Caco-2 (cell line): ENCODE measurements at regions not wholly inside any gene's neighbourhood (a gene's known extent, or its start where the extent isn't known, plus 50 kb on each side); places are given as distances from the start of the nearest gene placed in this dataset.
A peak's percentile ranks its signal among the peaks of the same experiment; 100 is the strongest.

ENCODE experiments used
- BruUV-seq: library from RNA; stranded (reverse); fragments of 400-500 nt; replicated peaks from 2 replicates; lab custom pipeline; 2021; lab: Mats Ljungman, UMichigan
- CTCF ChIA-PET: fragments of 300-600 bp; sonication (Branson Sonifier 250); formaldehyde crosslinking; loops from one replicate; lab custom pipeline; 2022; ENCODE audit warnings: antibody characterized with exemption; lab: Charles Lee
- POLR2A ChIA-PET: fragments of 300-600 bp; sonication (Branson Sonifier 250); formaldehyde crosslinking; loops from one replicate; lab custom pipeline; 2022; ENCODE audit warnings: antibody characterized with exemption; lab: Charles Lee
- DNase-seq, 2 experiments: peaks; one replicate each; pipeline versions ENCODE4 v3.0.0 to v3.0.0-alpha.2; 2020 to 2022
- H3K27me3 ChIP-seq: replicated peaks from 2 replicates; pipeline ENCODE4 v1.6.0; 2011; ENCODE audit warnings: low read length; ENCODE audit not compliant: control insufficient read depth, insufficient read depth
- H3K36me3 ChIP-seq: 2 replicates; pipeline ENCODE4 v1.5.1; 2011; ENCODE audit warnings: low read length; ENCODE audit not compliant: control insufficient read depth, insufficient read depth
- H3K4me1 ChIP-seq: fragments of 250-450 bp; sonication (Bioruptor Pico); 2 replicates; pipeline ENCODE4 v1.5.1; 2020; ENCODE audit warnings: mild to moderate bottlenecking
- H3K4me3 ChIP-seq: 2 replicates; pipeline ENCODE4 v1.5.1; 2011; ENCODE audit warnings: low read depth, mild to moderate bottlenecking, control low read depth, low read length
- H3K9me3 ChIP-seq: fragments of 250-450 bp; sonication (Bioruptor Pico); 2 replicates; pipeline ENCODE4 v1.5.1; 2020; ENCODE audit warnings: mild to moderate bottlenecking, moderate library complexity
- H3K27ac Mint-ChIP-seq: one replicate; pipeline ENCODE4 v1.8.0; 2022; ENCODE audit warnings: mixed read lengths; ENCODE audit not compliant: unreplicated experiment
- H3K27me3 Mint-ChIP-seq: one replicate; pipeline ENCODE4 v1.8.0; 2022; ENCODE audit warnings: mixed read lengths; ENCODE audit not compliant: insufficient read depth, unreplicated experiment
- H3K36me3 Mint-ChIP-seq: one replicate; pipeline ENCODE4 v1.8.0; 2022; ENCODE audit warnings: mild to moderate bottlenecking, mixed read lengths; ENCODE audit not compliant: insufficient read depth, unreplicated experiment
- H3K4me1 Mint-ChIP-seq: one replicate; pipeline ENCODE4 v1.8.0; 2022; ENCODE audit warnings: low read depth, mixed read lengths; ENCODE audit not compliant: unreplicated experiment
- H3K4me3 Mint-ChIP-seq: one replicate; pipeline ENCODE4 v1.8.0; 2022; ENCODE audit warnings: mild to moderate bottlenecking, moderate library complexity, mixed read lengths; ENCODE audit not compliant: unreplicated experiment
- H3K9me3 Mint-ChIP-seq: one replicate; pipeline ENCODE4 v1.8.0; 2022; ENCODE audit warnings: mixed read lengths; ENCODE audit not compliant: unreplicated experiment
- CTCF ChIP-seq, 2 experiments: fragments of 200-600 bp in 1 of 2; IDR thresholded peaks; 1 replicate in 1 of 2; 2 replicates in 1 of 2; pipeline versions ENCODE4 v1.5.1 to v1.8.0; 2011 to 2022; ENCODE audit warnings: antibody characterized with exemption in 1 of 2, control low read depth in 1 of 2, inconsistent platforms in 1 of 2, low read depth in 1 of 2, low read length in 1 of 2, mild to moderate bottlenecking in 1 of 2, moderate library complexity in 1 of 2; ENCODE audit not compliant: insufficient read depth in 1 of 2, severe bottlenecking in 1 of 2, unreplicated experiment in 1 of 2
- intact Hi-C: fragments of 100-400 bp; cut with micrococcal nuclease; formaldehyde crosslinking; loops from one replicate; pipeline ENCODE4 v1.10.0; 2022; ENCODE audit not compliant: unreplicated experiment

- H3K27me3 Mint-ChIP-seq, result peaks cover 18% of the 10 kb centered on the region
- no peak overlapping the region for H3K4me3 ChIP-seq
- peaks cover 4% of the 10 kb centered on the region; the same call in 1 of the 2 replicates for H3K9me3 ChIP-seq
- H3K4me3 Mint-ChIP-seq, result no peak overlapping the region
- no peaks in the 10 kb centered on the region for H3K9me3 Mint-ChIP-seq
- H3K36me3 ChIP-seq, result no peaks in the 10 kb centered on the region
- no peak overlapping the region for H3K27ac Mint-ChIP-seq
- H3K4me1 Mint-ChIP-seq, result no peaks in the 10 kb centered on the region
- DNase-seq, result no peak
- no peaks in the 10 kb centered on the region; the same call in 1 of the 2 replicates for H3K27me3 ChIP-seq
- CTCF ChIA-PET, result no interaction called here
- BruUV-seq, result no TSS peak
- POLR2A ChIA-PET, result no interaction called here
- intact Hi-C loops, result no loop called here
- no peaks in the 10 kb centered on the region for H3K36me3 Mint-ChIP-seq
- no peak for TF ChIP-seq CTCF (IDR thresholded peaks at IDR 0.05; ENCODE audit: insufficient read depth in 1 of 2, low read depth in 1 of 2, low read length in 1 of 2, severe bottlenecking in 1 of 2, unreplicated experiment in 1 of 2)
- H3K4me1 ChIP-seq, result no peaks in the 10 kb centered on the region
Observed at GRCh38 chr11:11724994-11725393, 103.2 kb upstream of the GALNT18 start.

DNA sequence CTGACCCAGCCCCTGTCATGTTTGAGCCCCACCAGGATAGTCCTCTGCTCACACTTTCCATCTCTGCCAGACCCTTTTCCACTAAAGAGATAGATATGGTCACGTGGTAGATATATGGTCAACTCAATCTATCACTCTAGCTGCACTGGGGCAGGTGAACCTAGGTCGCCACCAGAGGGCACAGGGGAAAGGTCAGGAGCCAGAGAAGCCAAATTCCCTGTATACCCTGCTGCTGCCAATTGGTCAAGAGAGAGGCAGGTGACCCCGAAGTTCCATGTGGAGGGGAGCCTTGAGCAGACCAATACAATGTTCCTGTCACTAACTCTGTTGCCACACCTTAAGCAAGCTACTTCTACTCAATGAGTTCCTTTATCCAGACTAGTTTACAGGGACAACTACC, 101.1 kb upstream of the GALNT18 start:
- Mint-ChIP-seq H3K9me3 (no peaks in the 10 kb centered on the region), H3K4me3 (no peak overlapping the region), H3K27me3 (peaks cover 17% of the 10 kb centered on the region), H3K4me1 (no peaks in the 10 kb centered on the region), H3K27ac (no peak overlapping the region), H3K36me3 (no peaks in the 10 kb centered on the region)
- no TSS peak for BruUV-seq
- no peaks in the 10 kb centered on the region for H3K36me3 ChIP-seq
- no peak overlapping the region for H3K4me3 ChIP-seq
- H3K27me3 ChIP-seq, result no peaks in the 10 kb centered on the region; the same call in 1 of the 2 replicates
- CTCF ChIA-PET, result no interaction called here
- DNase-seq, result no peak
- POLR2A ChIA-PET, result no interaction called here
- no peaks in the 10 kb centered on the region for H3K4me1 ChIP-seq
- peaks cover 4% of the 10 kb centered on the region; the same call in 1 of the 2 replicates for H3K9me3 ChIP-seq
- intact Hi-C loops, result no loop called here
- peak in 1 of 2 experiments; percentile 5 for TF ChIP-seq CTCF (IDR thresholded peaks at IDR 0.05; ENCODE audit: insufficient read depth in 1 of 2, low read depth in 1 of 2, low read length in 1 of 2, severe bottlenecking in 1 of 2, unreplicated experiment in 1 of 2)

DNA sequence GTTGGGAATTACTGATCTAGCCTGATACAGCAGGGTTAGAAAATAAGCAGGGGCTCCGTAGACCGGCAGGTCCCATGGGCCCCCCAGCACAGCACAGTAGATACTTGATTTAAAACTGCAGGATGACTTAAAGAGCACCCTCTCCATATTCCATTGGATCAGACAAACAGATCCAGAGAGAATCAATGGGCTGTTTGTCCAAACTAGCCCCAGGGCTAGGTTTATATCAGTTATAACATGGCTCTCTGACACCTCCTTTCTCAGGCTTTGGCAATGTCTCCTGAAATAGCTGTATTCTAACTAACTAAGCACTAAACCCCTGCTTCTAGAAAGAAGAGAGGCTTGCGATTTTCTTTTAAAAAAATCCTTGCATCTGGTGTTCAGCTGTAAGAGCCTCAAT, 100.4 kb upstream of the GALNT18 start:
- no peak overlapping the region for H3K27ac Mint-ChIP-seq
- no peak for TF ChIP-seq CTCF (IDR thresholded peaks at IDR 0.05; ENCODE audit: insufficient read depth in 1 of 2, low read depth in 1 of 2, low read length in 1 of 2, severe bottlenecking in 1 of 2, unreplicated experiment in 1 of 2)
- intact Hi-C loops, result no loop called here
- H3K4me1 Mint-ChIP-seq, result no peaks in the 10 kb centered on the region
- H3K27me3 Mint-ChIP-seq, result peaks cover 17% of the 10 kb centered on the region
- H3K4me3 Mint-ChIP-seq, result no peak overlapping the region
- CTCF ChIA-PET, result interaction anchor here (0.6 kb wide), 1 partner anchor 23 kb away, joined by 4 read pairs; no protein-coding TSS in a partner anchor
- H3K36me3 Mint-ChIP-seq, result no peaks in the 10 kb centered on the region
- Histone ChIP-seq H3K27me3 (no peaks in the 10 kb centered on the region; the same call in 1 of the 2 replicates), H3K4me1 (no peaks in the 10 kb centered on the region), H3K4me3 (no peak overlapping the region), H3K9me3 (peaks cover 4% of the 10 kb centered on the region), H3K36me3 (no peaks in the 10 kb centered on the region)
- POLR2A ChIA-PET, result no interaction called here
- BruUV-seq, result no TSS peak
- no peaks in the 10 kb centered on the region for H3K9me3 Mint-ChIP-seq
- no peak for DNase-seq
